OCI-LY3 (cell line): ENCODE measurements at regions not wholly inside any gene's neighbourhood (a gene's known extent, or its start where the extent isn't known, plus 50 kb on each side); places are given as distances from the start of the nearest gene placed in this dataset.

Experiments used
- CTCF ChIP-seq: fragments of 200-600, 300-600 bp; sonication (generic); IDR thresholded peaks from 2 replicates; pipeline ENCODE4 v1.5.1; 2014; ENCODE audit warnings: antibody characterized with exemption, low read length, low read depth
- EZH2phosphoT487 ChIP-seq: fragments of 200-600 bp; shearing (Covaris generic); IDR thresholded peaks from 2 replicates; pipeline ENCODE4 v1.6.1; 2018; ENCODE audit warnings: antibody characterized with exemption, mixed run types, low read depth

GRCh38 chr4:14339715-14340114, 662.6 kb upstream of the CPEB2 start:
- TF ChIP-seq CTCF, result no peak
- TF ChIP-seq EZH2phosphoT487, result no peak
